Osteocyte (in vitro differentiated cells): ENCODE measurements at regions not wholly inside any gene's neighbourhood (a gene's known extent, or its start where the extent isn't known, plus 50 kb on each side); places are given as distances from the start of the nearest gene placed in this dataset.

Source experiments
- DNase-seq: peaks from one replicate; pipeline ENCODE4 v3.0.0; 2021; ENCODE audit warnings: mixed read lengths; ENCODE audit not compliant: unreplicated experiment; ENCODE audit errors: extremely low spot score
- H3K27ac Mint-ChIP-seq: one replicate; pipeline ENCODE4 v1.8.0; 2021; ENCODE audit warnings: mild to moderate bottlenecking, mixed read lengths; ENCODE audit not compliant: unreplicated experiment
- H3K27me3 Mint-ChIP-seq: one replicate; pipeline ENCODE4 v1.8.0; 2021; ENCODE audit warnings: mixed read lengths; ENCODE audit not compliant: unreplicated experiment
- H3K36me3 Mint-ChIP-seq: one replicate; pipeline ENCODE4 v1.8.0; 2021; ENCODE audit warnings: mixed read lengths; ENCODE audit not compliant: unreplicated experiment
- H3K4me1 Mint-ChIP-seq: one replicate; pipeline ENCODE4 v1.8.0; 2021; ENCODE audit warnings: mixed read lengths; ENCODE audit not compliant: unreplicated experiment
- H3K4me3 Mint-ChIP-seq: one replicate; pipeline ENCODE4 v1.8.0; 2021; ENCODE audit warnings: mild to moderate bottlenecking, moderate library complexity, mixed read lengths; ENCODE audit not compliant: unreplicated experiment
- H3K9me3 Mint-ChIP-seq: one replicate; pipeline ENCODE4 v1.8.0; 2021; ENCODE audit warnings: mixed read lengths; ENCODE audit not compliant: unreplicated experiment
- CTCF ChIP-seq: fragments of 200-600 bp; sonication (generic); IDR thresholded peaks from 2 replicates; pipeline ENCODE4 v1.5.0; 2021; ENCODE audit warnings: antibody characterized with exemption, mild to moderate bottlenecking, moderate library complexity

GRCh38 chr3:145620486-145620885 is 540.5 kb downstream of the PLOD2 start:
- Mint-ChIP-seq H3K4me3 (no peak overlapping the region), H3K4me1 (no peaks in the 10 kb centered on the region), H3K27ac (no peak overlapping the region), H3K36me3 (no peaks in the 10 kb centered on the region), H3K27me3 (peaks cover 3% of the 10 kb centered on the region), H3K9me3 (peaks cover 5% of the 10 kb centered on the region)
- no peak for TF ChIP-seq CTCF
- no peak for DNase-seq

DNA sequence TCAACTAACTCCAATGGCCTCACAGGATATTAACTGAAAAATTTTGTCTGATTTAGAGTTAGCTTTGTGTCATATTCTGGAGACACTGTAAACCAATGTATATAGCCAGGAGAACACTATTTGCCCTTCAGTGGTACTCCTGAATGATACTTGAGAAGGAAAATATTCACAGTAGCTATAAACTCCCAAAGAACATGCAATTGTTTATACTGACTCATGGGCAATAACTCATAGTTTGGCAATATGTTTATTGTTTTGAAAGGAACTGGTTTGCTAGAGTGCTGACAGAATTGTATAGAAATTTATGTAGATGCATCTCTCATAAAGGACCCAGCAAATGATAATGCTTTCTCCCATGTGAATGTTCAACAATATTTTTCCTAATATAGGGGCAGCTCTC is 537.6 kb downstream of the PLOD2 start:
- TF ChIP-seq CTCF: no peak
- Mint-ChIP-seq H3K27me3 (peaks cover 3% of the 10 kb centered on the region), H3K4me1 (no peaks in the 10 kb centered on the region), H3K9me3 (no peaks in the 10 kb centered on the region), H3K27ac (no peak overlapping the region), H3K4me3 (no peak overlapping the region), H3K36me3 (no peaks in the 10 kb centered on the region)
- DNase-seq: no peak

- no peak for TF ChIP-seq CTCF
- no peaks in the 10 kb centered on the region for H3K27me3 Mint-ChIP-seq
- H3K4me1 Mint-ChIP-seq: no peaks in the 10 kb centered on the region
Observed at GRCh38 chr3:145628211-145628610, 532.8 kb downstream of the PLOD2 start.

DNA sequence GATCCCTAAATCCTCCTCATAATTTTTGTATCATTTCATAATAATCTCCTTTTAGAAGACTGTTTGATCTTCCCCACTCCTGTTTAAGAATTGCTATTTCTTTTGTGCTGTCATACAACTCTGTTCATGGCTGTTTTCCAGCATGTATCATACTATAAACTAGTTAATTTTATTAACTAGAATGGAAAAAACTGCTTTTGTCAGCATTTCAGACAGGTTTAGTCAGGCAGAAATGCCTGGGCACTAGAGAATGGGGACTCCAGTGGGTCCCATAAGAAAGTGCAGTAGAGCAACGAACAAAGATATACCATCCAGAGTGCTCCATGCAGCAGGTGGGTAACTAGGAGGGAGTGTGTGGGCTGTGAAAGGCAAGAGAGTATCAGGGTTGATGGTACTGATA is 523.9 kb downstream of the PLOD2 start:
- Mint-ChIP-seq H3K27ac (no peak overlapping the region), H3K4me3 (no peak overlapping the region), H3K36me3 (no peaks in the 10 kb centered on the region), H3K4me1 (no peaks in the 10 kb centered on the region), H3K9me3 (peaks cover 6% of the 10 kb centered on the region), H3K27me3 (peaks cover 6% of the 10 kb centered on the region)
- no peak for DNase-seq
- TF ChIP-seq CTCF: no peak

More at GRCh38 chr3:145628211-145628610, 532.8 kb downstream of the PLOD2 start:
- DNase-seq: no peak
- Mint-ChIP-seq H3K36me3 (no peaks in the 10 kb centered on the region), H3K9me3 (peaks cover 25% of the 10 kb centered on the region), H3K27ac (no peak overlapping the region), H3K4me3 (no peak overlapping the region)

GRCh38 chr3:145639003-145639606 is 521.9 kb downstream of the PLOD2 start:
- Mint-ChIP-seq H3K27me3 (peaks cover 6% of the 10 kb centered on the region), H3K9me3 (no peaks in the 10 kb centered on the region), H3K4me3 (no peak overlapping the region), H3K36me3 (no peaks in the 10 kb centered on the region), H3K27ac (no peak overlapping the region), H3K4me1 (no peaks in the 10 kb centered on the region)
- no peak for TF ChIP-seq CTCF
- no peak for DNase-seq
